ENCODE measurements at regions not wholly inside any gene's neighbourhood (a gene's known extent, or its start where the extent isn't known, plus 50 kb on each side); places are given as distances from the start of the nearest gene placed in this dataset.

GRCh38 chr18:71842666-71843065 is 701.5 kb downstream of the CBLN2 start:
- TF ChIP-seq, protein P1, sequence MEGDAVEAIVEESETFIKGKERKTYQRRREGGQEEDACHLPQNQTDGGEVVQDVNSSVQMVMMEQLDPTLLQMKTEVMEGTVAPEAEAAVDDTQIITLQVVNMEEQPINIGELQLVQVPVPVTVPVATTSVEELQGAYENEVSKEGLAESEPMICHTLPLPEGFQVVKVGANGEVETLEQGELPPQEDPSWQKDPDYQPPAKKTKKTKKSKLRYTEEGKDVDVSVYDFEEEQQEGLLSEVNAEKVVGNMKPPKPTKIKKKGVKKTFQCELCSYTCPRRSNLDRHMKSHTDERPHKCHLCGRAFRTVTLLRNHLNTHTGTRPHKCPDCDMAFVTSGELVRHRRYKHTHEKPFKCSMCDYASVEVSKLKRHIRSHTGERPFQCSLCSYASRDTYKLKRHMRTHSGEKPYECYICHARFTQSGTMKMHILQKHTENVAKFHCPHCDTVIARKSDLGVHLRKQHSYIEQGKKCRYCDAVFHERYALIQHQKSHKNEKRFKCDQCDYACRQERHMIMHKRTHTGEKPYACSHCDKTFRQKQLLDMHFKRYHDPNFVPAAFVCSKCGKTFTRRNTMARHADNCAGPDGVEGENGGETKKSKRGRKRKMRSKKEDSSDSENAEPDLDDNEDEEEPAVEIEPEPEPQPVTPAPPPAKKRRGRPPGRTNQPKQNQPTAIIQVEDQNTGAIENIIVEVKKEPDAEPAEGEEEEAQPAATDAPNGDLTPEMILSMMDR (IDR thresholded peaks at IDR 0.05), result no peak
- TF ChIP-seq EP300 (IDR thresholded peaks at IDR 0.05) (no peak), JUNB (IDR thresholded peaks at IDR 0.05) (no peak), ZSCAN20 (CRISPR knock-in tag; IDR thresholded peaks at IDR 0.05) (no peak), HOXB5 (CRISPR knock-in tag; IDR thresholded peaks at IDR 0.05) (no peak), BHLHE40 (IDR thresholded peaks at IDR 0.05; ENCODE audit: low read depth, low read length) (no peak), RNF2 (IDR thresholded peaks at IDR 0.05; ENCODE audit: borderline replicate concordance, low read depth) (no peak), JUN (IDR thresholded peaks at IDR 0.05) (no peak), REST (IDR thresholded peaks at IDR 0.05) (no peak), POLR2A (IDR thresholded peaks at IDR 0.05; ENCODE audit: low read length) (no peak)
